ENCODE measurements at regions not wholly inside any gene's neighbourhood (a gene's known extent, or its start where the extent isn't known, plus 50 kb on each side); places are given as distances from the start of the nearest gene placed in this dataset.
"Not testable (repeated sequence)": the region's sequence is repeated elsewhere in the genome, so short reads cannot be mapped to it uniquely, and the experiment has no call there.

- DNase-seq: no peak
Measured at GRCh38 chr7:68587599-68587998, 1010.7 kb upstream of the AUTS2 start.

DNA sequence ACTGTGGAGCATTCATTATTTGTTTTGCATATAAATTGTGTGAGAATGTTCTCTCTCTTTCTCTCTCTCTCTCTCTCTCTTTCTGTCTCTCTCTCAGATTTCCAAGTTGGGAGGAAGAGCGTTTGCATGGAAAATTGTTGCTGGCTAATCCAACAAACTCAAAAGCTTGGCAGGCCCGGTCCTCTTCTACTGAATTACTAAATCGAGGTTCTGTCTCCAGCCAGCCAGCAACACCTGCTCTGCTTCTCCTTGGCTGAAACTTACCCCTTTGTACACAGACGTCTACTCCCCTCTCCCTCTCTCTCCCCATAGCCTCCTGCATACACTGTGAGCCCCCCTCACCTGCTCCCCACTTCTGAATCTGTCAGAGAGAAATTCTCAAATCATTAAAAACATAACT lies 996.4 kb upstream of the AUTS2 start:
- no peak for DNase-seq

GRCh38 chr7:68604541-68604940 lies 993.7 kb upstream of the AUTS2 start:
- DNase-seq: no peak

DNA sequence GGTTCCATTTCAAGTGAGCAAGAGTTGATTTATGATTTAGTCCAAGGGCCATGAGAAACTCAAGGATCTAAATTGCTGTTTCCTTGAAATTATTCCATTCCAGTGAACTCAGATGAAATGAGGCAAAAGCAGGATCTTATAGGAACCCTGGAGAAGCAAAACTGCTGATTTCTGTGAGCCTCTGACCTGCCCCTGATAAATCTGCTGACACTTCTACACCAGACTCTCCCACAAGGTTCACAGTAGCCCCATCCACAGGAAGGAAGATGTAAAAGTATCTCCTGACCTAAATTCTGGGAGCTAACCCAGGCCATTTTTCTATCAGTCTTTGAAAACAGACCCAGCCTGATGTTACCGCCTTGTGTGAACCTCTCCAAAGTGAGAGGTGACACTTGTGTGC lies 987.6 kb upstream of the AUTS2 start:
- DNase-seq: no peak

GRCh38 chr7:68613405-68613804 lies 984.9 kb upstream of the AUTS2 start:
- DNase-seq: no peak

DNA sequence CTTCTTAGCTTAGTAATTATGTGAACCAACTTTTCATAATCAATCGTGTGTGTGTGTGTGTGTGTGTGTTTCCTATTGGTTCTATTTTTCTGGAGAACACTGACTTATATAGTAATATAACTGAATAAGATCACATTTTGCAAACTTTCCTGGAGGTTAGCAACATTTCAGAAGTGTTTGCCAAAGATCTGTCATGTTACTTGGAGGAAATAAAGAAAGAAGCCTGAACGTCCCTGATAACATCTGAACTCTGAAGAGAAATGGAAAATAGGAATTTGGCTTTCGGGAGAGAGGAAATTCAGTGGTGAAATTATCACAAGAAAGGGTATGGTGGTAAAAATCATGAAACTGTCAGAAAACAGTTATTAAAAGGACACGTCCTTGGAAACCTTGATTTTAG lies 984.4 kb upstream of the AUTS2 start:
- DNase-seq: no peak

DNA sequence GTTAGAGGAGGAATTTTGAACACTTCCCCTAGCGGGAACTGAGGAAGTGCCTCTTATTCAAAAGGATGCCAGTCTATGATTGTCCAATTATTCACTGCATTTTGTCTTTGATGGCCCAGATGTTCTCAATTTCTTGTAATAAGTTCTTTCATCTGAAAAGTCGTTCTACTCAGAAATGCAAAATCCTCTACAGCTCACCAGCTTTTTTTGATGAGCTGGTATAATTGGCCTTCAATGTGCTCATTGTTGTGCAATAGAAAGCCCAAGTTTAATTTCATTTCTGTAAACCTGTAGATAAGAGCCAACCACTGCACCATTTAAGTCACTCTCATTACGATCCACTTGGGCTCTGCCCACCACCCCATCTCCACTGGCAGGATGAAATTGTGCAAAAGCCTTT lies 978.7 kb upstream of the AUTS2 start:
- no peak for DNase-seq

GRCh38 chr7:68622500-68622899 lies 975.8 kb upstream of the AUTS2 start:
- no peak for DNase-seq

- DNase-seq: no peak
Measured at GRCh38 chr7:68623030-68623429, 975.2 kb upstream of the AUTS2 start.

DNA sequence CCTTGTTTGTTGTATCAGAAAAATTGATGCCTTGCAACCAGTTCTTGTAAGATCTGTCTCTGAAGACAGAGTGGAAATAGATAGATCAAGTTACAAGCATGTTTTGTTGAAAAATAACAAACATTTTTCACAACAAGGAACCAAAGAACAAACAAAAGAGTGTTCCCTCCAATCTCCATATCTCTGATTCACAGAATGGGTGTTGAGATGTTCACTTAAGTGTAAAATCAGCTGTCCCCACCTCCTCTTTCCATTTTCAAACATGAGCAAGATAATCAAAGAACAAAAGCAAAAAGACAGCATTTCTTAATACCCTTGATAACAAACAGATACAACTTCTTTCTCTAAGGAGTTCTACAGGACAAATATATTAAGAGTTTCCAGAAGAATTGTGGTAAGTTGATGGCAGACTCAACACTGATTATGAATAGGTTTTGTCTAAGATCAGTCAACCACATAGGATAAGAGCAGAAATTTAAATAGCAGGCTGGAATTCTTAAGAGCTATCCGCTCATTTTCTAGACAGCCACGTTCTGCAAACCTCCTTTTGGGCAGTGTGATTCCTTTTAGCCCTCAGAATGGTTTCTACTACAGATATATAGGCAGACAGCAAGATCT lies 970.9 kb upstream of the AUTS2 start:
- DNase-seq: no peak

DNA sequence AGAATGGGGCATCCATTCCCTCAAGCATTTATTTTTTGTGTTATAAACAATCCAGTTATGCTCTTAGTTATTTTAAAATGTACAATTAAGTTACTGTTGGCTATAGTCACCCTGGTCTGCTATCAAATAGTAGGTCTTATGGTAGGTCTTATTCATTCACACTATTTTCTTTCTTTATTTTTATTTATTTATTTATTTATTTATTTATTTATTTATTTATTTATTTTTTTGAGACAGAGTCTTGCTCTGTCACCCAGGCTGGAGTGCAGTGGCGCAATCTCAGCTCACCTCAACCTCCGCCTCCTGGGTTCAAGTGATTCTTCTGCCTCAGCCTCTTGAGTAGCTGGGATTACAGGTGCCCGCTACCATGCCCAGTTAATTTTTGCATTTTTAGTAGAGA lies 967.4 kb upstream of the AUTS2 start:
- not testable (repeated sequence) for DNase-seq

DNA sequence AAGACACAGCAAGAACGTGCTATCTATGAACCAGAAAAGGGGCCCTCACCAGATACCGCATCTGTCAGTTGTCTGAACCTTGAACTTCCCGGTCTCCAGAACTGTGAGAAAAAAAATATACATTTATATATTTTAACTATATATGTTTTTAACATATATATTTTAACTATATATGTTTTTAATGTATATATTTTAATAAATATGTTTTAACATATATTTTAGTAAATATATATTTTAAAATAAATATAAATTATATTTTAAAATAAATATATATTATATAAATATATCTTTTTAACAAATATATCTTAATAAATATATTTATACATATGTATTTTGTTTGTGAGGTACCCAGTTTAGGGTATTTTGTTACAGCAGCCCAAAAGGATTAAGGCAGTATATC lies 958.2 kb upstream of the AUTS2 start:
- no peak for DNase-seq

DNA sequence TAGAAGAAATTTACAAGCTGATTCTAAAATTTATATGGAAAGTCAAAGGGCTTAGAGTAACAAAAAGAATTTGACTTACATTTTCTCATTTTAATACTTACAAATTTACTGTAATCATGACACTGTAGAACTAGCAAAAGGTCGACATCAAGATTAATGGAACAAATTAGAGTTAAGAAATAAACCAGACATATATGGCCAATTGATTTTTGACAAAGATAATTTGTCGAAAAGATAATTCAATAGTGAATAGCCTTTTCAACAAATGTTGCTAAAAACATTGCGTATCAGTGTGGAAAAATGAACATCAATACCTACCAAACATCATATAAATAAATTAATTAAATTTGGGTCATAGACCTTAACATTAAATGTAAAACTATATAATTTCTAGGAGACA lies 955.5 kb upstream of the AUTS2 start:
- no peak for DNase-seq

GRCh38 chr7:68663392-68663791 lies 934.9 kb upstream of the AUTS2 start:
- DNase-seq: no peak

DNA sequence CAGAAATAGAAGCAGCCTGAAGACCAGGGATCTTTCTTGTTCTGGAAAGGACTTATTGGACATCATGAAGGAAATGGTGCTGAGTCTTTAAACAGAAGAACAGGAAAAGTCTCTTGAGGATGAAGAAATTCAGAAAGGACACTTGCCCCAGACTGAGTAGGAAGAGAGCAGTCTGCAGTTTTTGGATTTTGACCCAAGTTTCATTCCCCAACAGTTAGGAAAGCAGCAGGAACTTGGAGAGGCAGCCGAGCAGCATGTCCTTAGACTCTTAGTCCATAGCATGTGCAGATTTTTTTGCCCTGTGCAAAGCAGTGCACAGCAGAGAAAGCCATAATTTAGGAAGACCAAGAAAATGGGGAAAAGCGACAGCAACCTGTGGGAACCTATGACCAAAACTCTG lies 927.2 kb upstream of the AUTS2 start:
- no peak for DNase-seq

DNA sequence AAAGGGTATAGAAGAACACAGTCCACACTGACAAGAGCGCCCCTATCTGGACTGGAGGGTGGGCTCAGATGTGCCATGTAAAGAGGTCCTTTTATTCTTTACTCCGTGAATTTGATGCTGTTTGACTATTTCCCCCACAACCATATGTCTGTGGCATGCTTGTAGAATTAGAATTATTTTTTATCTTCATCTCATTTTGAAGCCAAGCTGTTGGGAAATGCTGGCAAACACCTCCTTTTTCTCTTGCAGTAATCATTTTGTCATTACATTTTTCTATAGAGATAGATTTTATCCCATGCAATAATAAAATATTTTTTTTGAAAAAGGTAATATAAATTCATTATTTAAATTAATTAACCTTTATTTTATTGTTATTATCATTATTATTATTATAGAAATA lies 926.6 kb upstream of the AUTS2 start:
- DNase-seq: no peak

DNA sequence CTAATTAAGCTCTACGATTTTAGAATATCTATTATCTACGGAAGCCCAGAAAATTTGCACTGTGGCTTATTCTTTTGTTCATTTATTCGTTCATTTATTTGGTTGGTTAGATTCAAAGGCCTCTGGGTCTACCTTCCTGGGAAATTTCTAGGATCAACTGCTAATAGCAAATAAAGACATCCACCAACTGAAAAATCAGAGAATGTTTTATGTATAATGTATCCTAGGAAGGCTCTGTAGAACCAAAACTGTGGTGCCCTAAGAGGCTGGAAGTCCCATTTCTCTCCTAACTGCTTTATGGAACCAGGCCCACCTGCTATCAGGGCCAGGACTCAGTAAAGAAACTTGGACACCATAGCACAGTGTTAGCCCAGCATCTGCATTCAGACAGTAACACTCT lies 923.4 kb upstream of the AUTS2 start:
- DNase-seq: no peak

- DNase-seq: no peak
Measured at GRCh38 chr7:68676813-68677535, 921.3 kb upstream of the AUTS2 start.

DNA sequence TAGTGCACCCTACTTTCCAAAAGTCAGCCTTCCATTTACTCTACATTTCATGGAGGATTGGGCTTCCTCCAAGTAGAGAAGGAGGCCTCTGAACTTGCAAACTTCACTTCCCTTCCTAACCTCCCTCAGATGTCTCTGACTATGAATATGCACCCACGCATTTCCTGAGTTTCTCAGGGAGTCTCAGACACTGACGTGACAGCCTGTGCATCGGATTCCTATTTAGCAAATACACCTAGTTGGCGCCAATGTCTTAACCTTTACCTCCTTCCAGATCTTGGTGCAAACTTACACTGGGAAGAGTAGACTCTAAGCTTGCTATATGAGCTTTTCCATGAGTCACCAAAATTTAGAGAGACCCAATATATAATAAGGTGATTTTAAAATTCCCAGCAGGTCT lies 920.1 kb upstream of the AUTS2 start:
- no peak for DNase-seq

DNA sequence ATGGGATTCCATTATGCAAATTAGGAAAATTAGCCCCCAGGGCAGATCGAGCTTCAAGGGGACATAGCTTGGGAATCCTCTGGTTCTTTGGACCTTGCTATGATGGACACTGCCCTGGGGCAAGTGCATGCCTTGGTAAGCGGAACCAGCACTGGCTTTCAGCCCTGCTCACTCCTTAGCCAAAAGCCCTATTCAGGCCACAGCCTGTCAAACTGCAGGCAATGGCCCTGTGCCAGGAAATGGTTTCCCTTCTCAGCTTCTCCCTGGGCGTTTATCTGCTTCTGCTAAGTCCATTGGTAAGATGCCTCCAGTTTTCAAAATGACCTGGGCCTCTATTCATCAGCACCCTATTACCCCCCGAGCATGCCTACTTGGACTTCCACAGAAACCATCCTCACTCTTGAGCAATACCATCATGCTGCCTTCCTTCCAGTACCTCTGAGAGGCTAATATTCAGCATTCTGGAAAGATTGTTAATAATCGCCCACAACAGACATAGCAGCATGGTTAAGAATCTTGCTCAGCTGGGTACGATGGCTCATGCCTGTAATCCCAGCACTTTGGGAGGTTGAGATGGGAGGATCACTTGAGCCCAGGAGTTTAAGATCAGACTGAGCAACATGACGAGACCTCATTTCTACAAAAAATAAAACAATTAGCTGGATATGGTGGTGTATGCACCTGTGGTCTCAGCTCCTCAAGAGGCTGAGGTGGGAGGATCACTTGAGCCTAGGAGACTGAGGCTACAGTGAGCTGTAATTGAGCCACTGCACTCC lies 918.6 kb upstream of the AUTS2 start:
- no peak for DNase-seq

DNA sequence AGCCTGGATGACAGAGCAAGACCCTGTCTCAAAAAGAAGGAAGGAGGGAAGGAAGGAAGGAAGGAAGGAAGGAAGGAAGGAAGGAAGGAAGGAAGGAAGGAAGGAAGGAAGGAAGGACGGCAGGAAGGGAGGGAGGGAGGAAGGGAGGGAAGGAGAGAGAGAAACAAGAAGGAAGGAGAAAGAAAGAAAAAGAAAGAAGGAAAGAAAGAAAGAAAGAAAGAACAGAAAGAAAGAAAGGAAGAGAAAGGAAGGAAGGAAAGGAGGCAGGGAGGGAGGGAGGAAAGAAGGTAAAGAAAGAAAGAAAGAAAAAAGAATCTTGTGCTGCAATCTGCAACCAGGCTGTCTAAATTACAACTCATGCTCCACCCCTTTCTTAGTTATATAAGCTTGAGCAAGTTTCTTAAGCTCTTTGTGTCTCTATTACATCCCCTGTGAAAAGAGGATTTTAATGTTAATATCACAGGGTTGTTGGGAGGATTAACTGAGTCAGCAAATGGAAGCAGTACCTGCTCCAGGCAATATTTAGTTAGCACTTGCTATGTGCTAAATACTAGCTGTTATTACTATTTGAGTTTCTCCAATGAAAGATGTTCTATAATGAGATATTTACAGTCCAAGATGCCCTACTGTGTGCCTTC lies 917.9 kb upstream of the AUTS2 start:
- no peak for DNase-seq

- DNase-seq: no peak
Measured at GRCh38 chr7:68682910-68683309, 915.4 kb upstream of the AUTS2 start.

DNA sequence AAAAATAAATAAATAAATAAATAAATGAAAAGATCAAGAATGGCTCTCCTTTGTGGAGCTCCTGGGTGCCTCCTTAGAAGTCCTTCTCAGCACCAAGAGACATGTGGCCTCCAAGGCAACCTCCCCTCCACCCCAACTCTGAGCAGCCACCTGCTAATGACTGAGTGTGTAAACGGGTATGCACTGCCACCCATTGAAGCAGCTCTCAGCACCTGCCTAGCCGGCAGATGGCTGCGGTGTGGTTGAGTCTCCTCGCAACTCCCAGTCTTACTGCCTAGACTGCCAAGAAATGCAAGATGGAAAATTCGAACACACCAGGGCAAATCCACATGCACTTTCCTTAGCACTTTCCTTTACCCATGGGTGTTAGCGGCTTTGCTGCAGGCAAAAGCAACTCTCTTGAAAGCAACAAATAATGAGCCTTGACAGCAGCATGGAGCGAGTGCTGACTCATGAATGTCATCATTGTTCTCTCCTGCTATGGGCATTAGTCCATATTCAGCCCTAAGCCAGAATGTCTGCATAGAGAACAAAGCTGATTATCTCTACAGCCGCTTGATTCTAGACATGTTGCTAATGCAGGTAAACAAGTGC lies 913.9 kb upstream of the AUTS2 start:
- no peak for DNase-seq

Measured in activated CD8-positive, alpha-beta memory T cell treated with anti-CD3 and anti-CD28 coated beads for 24 hours (primary cell).